SK-N-SH treated with all-trans-retinoic acid at 6 μM for 48 hours (cell line): ENCODE measurements at regions not wholly inside any gene's neighbourhood (a gene's known extent, or its start where the extent isn't known, plus 50 kb on each side); places are given as distances from the start of the nearest gene placed in this dataset.

Source experiments
- ARNTL ChIP-seq: fragments of 450-650 bp; formaldehyde crosslinking; IDR thresholded peaks from 2 replicates; pipeline ENCODE4 v1.5.0; 2020; ENCODE audit warnings: low read depth, mild to moderate bottlenecking, moderate library complexity, borderline replicate concordance
- OSR1 ChIP-seq: fragments of 250-450 bp; sonication (Bioruptor Pico); IDR thresholded peaks from 2 replicates; pipeline ENCODE4 v1.8.0; 2022; ENCODE audit warnings: moderate library complexity, mild to moderate bottlenecking, inconsistent platforms
- RARB ChIP-seq: fragments of 250-450 bp; sonication (Bioruptor Pico); IDR thresholded peaks from 2 replicates; pipeline ENCODE4 v1.8.0; 2021; ENCODE audit warnings: mild to moderate bottlenecking, moderate library complexity
- ZFP3 ChIP-seq: fragments of 250-450 bp; sonication (Bioruptor Pico); IDR thresholded peaks from 2 replicates; pipeline ENCODE4 v1.5.0; 2020; ENCODE audit warnings: mild to moderate bottlenecking, moderate library complexity
- ZFP30 ChIP-seq: fragments of 450-650 bp; formaldehyde crosslinking; IDR thresholded peaks from 2 replicates; pipeline ENCODE4 v1.5.0; 2022; ENCODE audit warnings: mild to moderate bottlenecking, moderate library complexity

DNA sequence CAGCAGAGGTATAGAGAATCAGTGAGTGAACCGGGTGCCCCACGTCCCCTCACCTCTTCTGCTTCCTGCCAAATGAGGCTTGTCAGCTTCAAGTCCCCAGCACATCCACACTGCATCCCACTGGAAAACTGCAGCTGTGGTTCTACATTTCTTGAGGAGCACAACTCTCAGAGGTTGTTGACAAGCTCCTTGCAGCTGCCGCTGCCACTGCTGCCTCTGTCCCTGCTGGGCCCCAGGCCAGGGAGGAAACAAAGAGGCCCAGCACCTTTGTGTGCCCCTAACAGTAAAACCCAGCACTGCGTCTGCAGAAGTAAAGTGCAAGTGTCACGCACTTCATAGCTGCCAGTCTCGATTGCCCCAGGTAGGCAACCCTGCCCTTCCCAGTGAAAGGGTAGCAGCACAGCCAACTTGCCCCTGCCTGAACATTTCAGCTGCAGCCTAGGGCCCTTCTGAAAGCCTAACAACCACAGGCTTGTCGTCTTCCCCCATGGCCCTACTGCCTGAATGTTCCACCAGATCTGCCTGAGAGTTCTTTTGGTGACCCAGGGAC, 1162.1 kb upstream of the USP15 start:
- TF ChIP-seq OSR1 (no peak), ZFP3 (CRISPR knock-in tag) (no peak), RARB (CRISPR knock-in tag) (no peak), ZFP30 (CRISPR knock-in tag) (no peak), ARNTL (CRISPR knock-in tag) (no peak)
